HEK293T (cell line): ENCODE measurements at regions not wholly inside any gene's neighbourhood (a gene's known extent, or its start where the extent isn't known, plus 50 kb on each side); places are given as distances from the start of the nearest gene placed in this dataset.

Experiments used
- ARNT ChIP-seq: fragments of 450-650 bp; IDR thresholded peaks from 2 replicates; pipeline ENCODE4 v1.6.1; 2017; ENCODE audit warnings: mild to moderate bottlenecking
- BHLHE40 ChIP-seq: fragments of 450-650 bp; IDR thresholded peaks from 2 replicates; pipeline ENCODE4 v1.6.1; 2016; ENCODE audit warnings: mild to moderate bottlenecking, moderate library complexity, borderline replicate concordance
- CTBP1 ChIP-seq: fragments of 450-650 bp; IDR thresholded peaks from 2 replicates; pipeline ENCODE4 v1.6.1; 2016; ENCODE audit warnings: borderline replicate concordance
- FOXA1 ChIP-seq: fragments of 450-650 bp; IDR thresholded peaks from 2 replicates; pipeline ENCODE4 v1.6.1; 2016; ENCODE audit warnings: mild to moderate bottlenecking
- FOXM1 ChIP-seq: fragments of 450-650 bp; IDR thresholded peaks from 2 replicates; pipeline ENCODE4 v1.6.1; 2017; ENCODE audit warnings: mild to moderate bottlenecking, borderline replicate concordance
- HDGF ChIP-seq: fragments of 450-650 bp; IDR thresholded peaks from 2 replicates; pipeline ENCODE4 v1.6.1; 2017; ENCODE audit warnings: antibody characterized with exemption, borderline replicate concordance
- NFRKB ChIP-seq: fragments of 450-650 bp; IDR thresholded peaks from 2 replicates; pipeline ENCODE4 v1.6.1; 2016; ENCODE audit warnings: mild to moderate bottlenecking, moderate library complexity
- SP1 ChIP-seq: fragments of 450-650 bp; IDR thresholded peaks from 2 replicates; pipeline ENCODE4 v1.6.1; 2017
- SUZ12 ChIP-seq: fragments of 450-650 bp; IDR thresholded peaks from 2 replicates; pipeline ENCODE4 v1.6.1; 2016; ENCODE audit warnings: mild to moderate bottlenecking
- TARDBP ChIP-seq: fragments of 450-650 bp; IDR thresholded peaks from 2 replicates; pipeline ENCODE4 v1.6.1; 2016
- ZNF384 ChIP-seq: fragments of 450-650 bp; IDR thresholded peaks from 2 replicates; pipeline ENCODE4 v1.6.1; 2016
- TF ChIP-seq, protein P1 (sequence below): fragments of 450-650 bp; IDR thresholded peaks from 2 replicates; pipeline ENCODE4 v1.6.1; 2016

GRCh38 chr10:36182179-36182566 is 540.1 kb upstream of the FZD8 start:
- no peak for TF ChIP-seq BHLHE40
- no peak for TF ChIP-seq FOXA1
- no peak for TF ChIP-seq TARDBP
- TF ChIP-seq HDGF, result no peak
- TF ChIP-seq NFRKB, result no peak
- TF ChIP-seq SUZ12, result no peak
- no peak for TF ChIP-seq ARNT
- no peak for TF ChIP-seq SP1
- TF ChIP-seq, protein P1, sequence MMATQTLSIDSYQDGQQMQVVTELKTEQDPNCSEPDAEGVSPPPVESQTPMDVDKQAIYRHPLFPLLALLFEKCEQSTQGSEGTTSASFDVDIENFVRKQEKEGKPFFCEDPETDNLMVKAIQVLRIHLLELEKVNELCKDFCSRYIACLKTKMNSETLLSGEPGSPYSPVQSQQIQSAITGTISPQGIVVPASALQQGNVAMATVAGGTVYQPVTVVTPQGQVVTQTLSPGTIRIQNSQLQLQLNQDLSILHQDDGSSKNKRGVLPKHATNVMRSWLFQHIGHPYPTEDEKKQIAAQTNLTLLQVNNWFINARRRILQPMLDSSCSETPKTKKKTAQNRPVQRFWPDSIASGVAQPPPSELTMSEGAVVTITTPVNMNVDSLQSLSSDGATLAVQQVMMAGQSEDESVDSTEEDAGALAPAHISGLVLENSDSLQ, result no peak
- no peak for TF ChIP-seq FOXM1
- TF ChIP-seq ZNF384, result no peak
- TF ChIP-seq CTBP1, result no peak
